Adrenal gland (tissue), 9 donors: ENCODE measurements at regions not wholly inside any gene's neighbourhood (a gene's known extent, or its start where the extent isn't known, plus 50 kb on each side); places are given as distances from the start of the nearest gene placed in this dataset.

ENCODE experiments used
- DNase-seq, 7 donors: peaks; one replicate each; pipeline ENCODE4 v3.0.0-alpha.2; 2019 to 2020
- H3K27ac ChIP-seq, 5 donors: fragments of 200-600 bp; sonication (generic) in 4 of 5; 1 replicate in 3 of 5; 2 replicates in 2 of 5; pipeline versions ENCODE4 v1.5.1 to v1.8.0; 2016 to 2020; ENCODE audit warnings: mild to moderate bottlenecking in 1 of 5
- H3K27me3 ChIP-seq: fragments of 200-600 bp; 2 replicates; pipeline ENCODE4 v1.8.0; 2021
- H3K36me3 ChIP-seq, 2 donors: fragments of 200-600 bp; replicated peaks in 1 of 2; 1 replicate in 1 of 2; 2 replicates in 1 of 2; pipeline versions ENCODE4 v1.5.1 to v1.8.0; 2018 to 2022
- H3K4me1 ChIP-seq, 2 donors: fragments of 200-600 bp; replicated peaks in 1 of 2; 1 replicate in 1 of 2; 2 replicates in 1 of 2; pipeline versions ENCODE4 v1.5.1 to v1.8.0; 2018 to 2021
- H3K4me3 ChIP-seq, 4 donors: fragments of 200-600 bp; sonication (generic) in 3 of 4; one replicate each; pipeline ENCODE4 v1.5.1; 2016 to 2018
- H3K9me3 ChIP-seq, 3 donors: fragments of 200-600 bp; sonication (generic) in 1 of 3; replicated peaks in 1 of 3; 1 replicate in 2 of 3; 2 replicates in 1 of 3; pipeline versions ENCODE4 v1.5.1 to v1.8.0; 2016 to 2021
- POLR2A ChIP-seq, 2 donors: fragments of 450-650 bp; IDR thresholded peaks; one replicate each; pipeline ENCODE4 v1.6.1; 2017; ENCODE audit warnings: antibody characterized with exemption in 2 of 2, mild to moderate bottlenecking in 2 of 2, moderate library complexity in 1 of 2
- WGBS, 4 donors: extraction: QIAGEN DNeasy Blood & Tissue Kit in 2 of 4; methylation state at CpG; one replicate each; pipeline versions ENCODE4 v1.1.5 to v1.1.7; 2013 to 2017; 5-methylcytosine and 5-hydroxymethylcytosine counted together
- intact Hi-C, 2 donors: fragments of 100-400 bp; cut with DNase I; formaldehyde crosslinking; loops; one replicate each; pipeline versions ENCODE4 v1.14.1 to v1.15.0; 2022 to 2023
- TF ChIP-seq, protein P1 (sequence below), 6 experiments: fragments of 450-650 bp in 4 of 6; fragments of 200-600 bp in 2 of 6; sonication (generic) in 1 of 6; IDR thresholded peaks; 1 replicate in 5 of 6; 2 replicates in 1 of 6; pipeline versions ENCODE4 v1.5.1 to v1.8.0; 2016 to 2021; ENCODE audit warnings: antibody characterized with exemption in 6 of 6, mild to moderate bottlenecking in 2 of 6, moderate library complexity in 1 of 6
- donor health status: healthy with polysubstance abuse.
- donor health status: Bipolar disorder and iron deficiency.
- donor health status: DM: yes; HTN: yes; CAD: no.
- donor health status: DM: no; HTN: no; CAD: no.
- donor health status: DM: no; HTN: no; CAD: no.

DNA sequence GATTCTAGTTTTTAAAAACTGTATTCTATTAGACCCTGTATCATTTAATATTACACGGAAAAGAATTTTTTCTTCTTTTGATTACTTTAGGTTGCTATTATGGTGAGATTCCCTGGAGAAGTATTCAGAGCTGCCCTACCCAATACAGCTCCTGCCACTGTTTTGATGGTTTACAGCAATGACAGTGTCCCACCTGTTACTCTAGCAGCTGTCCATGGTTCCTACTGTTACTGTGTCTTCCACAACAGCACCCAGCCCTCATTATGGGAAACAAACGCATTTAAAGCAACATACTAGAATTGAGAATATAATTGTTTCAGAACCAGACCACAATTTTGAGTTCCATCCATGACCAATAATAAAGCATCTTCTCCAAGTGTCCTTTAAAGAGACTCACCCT, 450.7 kb downstream of the SHQ1 start:
- 78 to 90% (median 83%) methylated on average over 2 of the region's 2 CpGs for WGBS, 4 donors
- no peak overlapping the region for H3K4me3 ChIP-seq
- H3K9me3 ChIP-seq: no peaks in the 10 kb centered on the region
- intact Hi-C loops: no loop called here
- peaks cover 0 to 10% of the 10 kb centered on the region in 2 donors for H3K4me1 ChIP-seq
- DNase-seq: no peak
- H3K36me3 ChIP-seq: no peaks in the 10 kb centered on the region
- no peaks in the 10 kb centered on the region for H3K27me3 ChIP-seq
- H3K27ac ChIP-seq: no peak overlapping the region
- TF ChIP-seq, protein P1, sequence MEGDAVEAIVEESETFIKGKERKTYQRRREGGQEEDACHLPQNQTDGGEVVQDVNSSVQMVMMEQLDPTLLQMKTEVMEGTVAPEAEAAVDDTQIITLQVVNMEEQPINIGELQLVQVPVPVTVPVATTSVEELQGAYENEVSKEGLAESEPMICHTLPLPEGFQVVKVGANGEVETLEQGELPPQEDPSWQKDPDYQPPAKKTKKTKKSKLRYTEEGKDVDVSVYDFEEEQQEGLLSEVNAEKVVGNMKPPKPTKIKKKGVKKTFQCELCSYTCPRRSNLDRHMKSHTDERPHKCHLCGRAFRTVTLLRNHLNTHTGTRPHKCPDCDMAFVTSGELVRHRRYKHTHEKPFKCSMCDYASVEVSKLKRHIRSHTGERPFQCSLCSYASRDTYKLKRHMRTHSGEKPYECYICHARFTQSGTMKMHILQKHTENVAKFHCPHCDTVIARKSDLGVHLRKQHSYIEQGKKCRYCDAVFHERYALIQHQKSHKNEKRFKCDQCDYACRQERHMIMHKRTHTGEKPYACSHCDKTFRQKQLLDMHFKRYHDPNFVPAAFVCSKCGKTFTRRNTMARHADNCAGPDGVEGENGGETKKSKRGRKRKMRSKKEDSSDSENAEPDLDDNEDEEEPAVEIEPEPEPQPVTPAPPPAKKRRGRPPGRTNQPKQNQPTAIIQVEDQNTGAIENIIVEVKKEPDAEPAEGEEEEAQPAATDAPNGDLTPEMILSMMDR (IDR thresholded peaks at IDR 0.05): no peak
- no peak for TF ChIP-seq POLR2A (IDR thresholded peaks at IDR 0.05)

DNA sequence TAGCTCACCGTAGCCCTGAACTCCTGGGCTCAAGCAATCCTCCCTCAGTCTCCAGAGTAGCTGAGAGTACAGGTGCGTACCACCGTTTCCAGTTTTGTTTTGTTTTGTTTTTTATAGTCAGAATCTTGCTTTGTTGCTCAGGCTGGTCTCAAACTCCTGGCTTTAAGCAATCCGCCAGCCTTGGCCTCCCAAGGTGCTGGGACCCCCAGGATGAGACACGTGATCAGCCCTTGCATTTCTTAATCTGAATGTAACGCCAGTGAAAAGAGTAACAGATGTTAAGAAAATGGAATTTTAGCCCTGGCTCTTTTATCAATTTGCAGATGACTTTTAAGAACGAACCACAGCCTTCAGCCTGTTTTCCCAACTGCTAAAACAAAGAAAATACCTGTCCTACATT, 451.3 kb downstream of the SHQ1 start:
- H3K9me3 ChIP-seq: no peaks in the 10 kb centered on the region
- H3K4me3 ChIP-seq: no peak overlapping the region
- TF ChIP-seq, protein P1 (IDR thresholded peaks at IDR 0.05): no peak
- TF ChIP-seq POLR2A (IDR thresholded peaks at IDR 0.05): no peak
- no peaks in the 10 kb centered on the region for H3K27me3 ChIP-seq
- H3K36me3 ChIP-seq: no peaks in the 10 kb centered on the region
- 77 to 88% (median 86%) methylated on average over 7 of the region's 7 CpGs for WGBS, 4 donors
- peaks cover 0 to 10% of the 10 kb centered on the region in 2 donors for H3K4me1 ChIP-seq
- intact Hi-C loops: no loop called here
- no peak for DNase-seq
- H3K27ac ChIP-seq: no peak overlapping the region

DNA sequence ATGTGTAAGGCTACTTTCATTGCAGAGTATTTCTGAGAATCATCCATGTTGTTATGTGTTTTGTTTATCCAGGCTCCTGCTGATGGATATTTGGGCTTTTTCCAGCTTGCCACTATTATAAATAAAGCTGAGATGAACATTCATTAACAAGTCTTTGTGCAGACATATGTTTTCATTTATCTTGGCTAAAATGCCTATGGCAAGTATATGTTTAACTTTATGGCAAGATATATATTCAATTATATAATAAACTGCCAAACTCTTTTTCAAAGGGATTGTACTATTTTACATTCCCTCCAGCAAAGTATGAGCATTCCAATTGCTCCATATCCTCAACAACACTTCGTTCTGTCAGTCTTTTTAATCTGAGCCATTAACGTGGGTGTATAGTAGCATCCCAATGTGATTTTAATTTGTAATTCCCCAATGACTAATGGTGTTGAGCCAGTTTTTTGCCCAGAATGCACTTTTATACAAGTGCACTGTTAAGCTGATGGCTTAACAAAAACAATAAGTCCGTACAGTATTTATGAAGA, 452.4 kb downstream of the SHQ1 start:
- DNase-seq: no peak
- intact Hi-C loops: no loop called here
- Histone ChIP-seq H3K36me3 (no peaks in the 10 kb centered on the region), H3K4me3 (no peak overlapping the region), H3K27me3 (no peaks in the 10 kb centered on the region), H3K4me1 (peaks cover 0 to 17% of the 10 kb centered on the region in 2 donors), H3K9me3 (no peaks in the 10 kb centered on the region), H3K27ac (no peak overlapping the region)
- TF ChIP-seq, protein P1 (IDR thresholded peaks at IDR 0.05): no peak
- no peak for TF ChIP-seq POLR2A (IDR thresholded peaks at IDR 0.05)
- WGBS, 4 donors: 68 to 84% (median 81%) methylated on average over 3 of the region's 3 CpGs

DNA sequence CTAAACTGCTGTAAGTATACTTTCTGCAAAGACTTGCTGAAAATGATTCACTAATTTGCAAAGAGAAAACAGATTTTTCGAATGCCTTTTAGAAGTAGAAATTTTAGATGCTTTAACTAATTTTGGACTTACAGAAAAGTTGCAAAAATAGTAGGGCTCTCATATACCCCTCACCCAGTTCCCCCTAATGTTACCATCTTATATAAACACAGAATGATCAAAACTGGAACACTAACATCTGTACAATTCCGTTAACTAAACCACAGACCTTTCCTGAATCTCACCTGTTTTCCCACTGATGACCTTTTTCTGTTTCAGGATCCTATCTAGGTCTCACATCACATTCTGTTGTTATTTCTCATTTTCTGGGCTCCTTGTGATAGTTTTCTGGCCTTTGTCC, 454.8 kb downstream of the SHQ1 start:
- Histone ChIP-seq H3K4me3 (no peak overlapping the region), H3K27ac (no peak overlapping the region), H3K9me3 (no peaks in the 10 kb centered on the region), H3K4me1 (peaks cover 0 to 17% of the 10 kb centered on the region in 2 donors), H3K27me3 (no peaks in the 10 kb centered on the region), H3K36me3 (no peaks in the 10 kb centered on the region)
- no peak for DNase-seq
- TF ChIP-seq POLR2A (IDR thresholded peaks at IDR 0.05): no peak
- TF ChIP-seq, protein P1 (IDR thresholded peaks at IDR 0.05): no peak
- intact Hi-C loops: no loop called here
- 83 to 96% (median 94%) methylated on average over 2 of the region's 2 CpGs for WGBS, 4 donors
